ENCODE measurements at regions not wholly inside any gene's neighbourhood (a gene's known extent, or its start where the extent isn't known, plus 50 kb on each side); places are given as distances from the start of the nearest gene placed in this dataset.

- Histone ChIP-seq H3K9me3 (ENCODE audit: low read length) (no peaks in the 10 kb centered on the region), H3K4me2 (ENCODE audit: low read length) (no peak overlapping the region), H3F3A (ENCODE audit: insufficient read depth, low read length, poor library complexity, severe bottlenecking) (no peaks in the 10 kb centered on the region), H4K20me1 (ENCODE audit: insufficient read depth) (no peaks in the 10 kb centered on the region), H3K27me3 (ENCODE audit: insufficient read depth, low read depth, low read length) (no peaks in the 10 kb centered on the region), H3K36me3 (ENCODE audit: insufficient read depth, low read length) (no peaks in the 10 kb centered on the region), H3K4me3 (ENCODE audit: low read length) (no peak overlapping the region), H2AFZ (ENCODE audit: low read depth, low read length) (no peak overlapping the region), H3K9me2 (ENCODE audit: insufficient read depth, low read length) (no peaks in the 10 kb centered on the region), H3K79me2 (replicated peaks; ENCODE audit: insufficient read depth, low read length) (no peaks in the 10 kb centered on the region), H3K27ac (ENCODE audit: low read length) (no peak overlapping the region), H3K9ac (ENCODE audit: low read length) (no peak overlapping the region)
- TF ChIP-seq EZH2 (IDR thresholded peaks at IDR 0.05; ENCODE audit: borderline replicate concordance, insufficient read depth, low read length, poor library complexity, severe bottlenecking) (no peak), EP300 (conservative IDR thresholded peaks at IDR 0.05; ENCODE audit: poor library complexity, severe bottlenecking) (no peak), TAF1 (IDR thresholded peaks at IDR 0.05; ENCODE audit: low read depth) (no peak), SMC3 (conservative IDR thresholded peaks at IDR 0.05; ENCODE audit: poor library complexity) (no peak), POLR2AphosphoS5 (IDR thresholded peaks at IDR 0.05) (no peak), RAD21 (conservative IDR thresholded peaks at IDR 0.05) (no peak), MXI1 (conservative IDR thresholded peaks at IDR 0.05; ENCODE audit: poor library complexity, severe bottlenecking) (no peak)
- TF ChIP-seq, protein P1, sequence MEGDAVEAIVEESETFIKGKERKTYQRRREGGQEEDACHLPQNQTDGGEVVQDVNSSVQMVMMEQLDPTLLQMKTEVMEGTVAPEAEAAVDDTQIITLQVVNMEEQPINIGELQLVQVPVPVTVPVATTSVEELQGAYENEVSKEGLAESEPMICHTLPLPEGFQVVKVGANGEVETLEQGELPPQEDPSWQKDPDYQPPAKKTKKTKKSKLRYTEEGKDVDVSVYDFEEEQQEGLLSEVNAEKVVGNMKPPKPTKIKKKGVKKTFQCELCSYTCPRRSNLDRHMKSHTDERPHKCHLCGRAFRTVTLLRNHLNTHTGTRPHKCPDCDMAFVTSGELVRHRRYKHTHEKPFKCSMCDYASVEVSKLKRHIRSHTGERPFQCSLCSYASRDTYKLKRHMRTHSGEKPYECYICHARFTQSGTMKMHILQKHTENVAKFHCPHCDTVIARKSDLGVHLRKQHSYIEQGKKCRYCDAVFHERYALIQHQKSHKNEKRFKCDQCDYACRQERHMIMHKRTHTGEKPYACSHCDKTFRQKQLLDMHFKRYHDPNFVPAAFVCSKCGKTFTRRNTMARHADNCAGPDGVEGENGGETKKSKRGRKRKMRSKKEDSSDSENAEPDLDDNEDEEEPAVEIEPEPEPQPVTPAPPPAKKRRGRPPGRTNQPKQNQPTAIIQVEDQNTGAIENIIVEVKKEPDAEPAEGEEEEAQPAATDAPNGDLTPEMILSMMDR (IDR thresholded peaks at IDR 0.05; ENCODE audit: poor library complexity, severe bottlenecking): no peak
- TF ChIP-seq, protein P2, sequence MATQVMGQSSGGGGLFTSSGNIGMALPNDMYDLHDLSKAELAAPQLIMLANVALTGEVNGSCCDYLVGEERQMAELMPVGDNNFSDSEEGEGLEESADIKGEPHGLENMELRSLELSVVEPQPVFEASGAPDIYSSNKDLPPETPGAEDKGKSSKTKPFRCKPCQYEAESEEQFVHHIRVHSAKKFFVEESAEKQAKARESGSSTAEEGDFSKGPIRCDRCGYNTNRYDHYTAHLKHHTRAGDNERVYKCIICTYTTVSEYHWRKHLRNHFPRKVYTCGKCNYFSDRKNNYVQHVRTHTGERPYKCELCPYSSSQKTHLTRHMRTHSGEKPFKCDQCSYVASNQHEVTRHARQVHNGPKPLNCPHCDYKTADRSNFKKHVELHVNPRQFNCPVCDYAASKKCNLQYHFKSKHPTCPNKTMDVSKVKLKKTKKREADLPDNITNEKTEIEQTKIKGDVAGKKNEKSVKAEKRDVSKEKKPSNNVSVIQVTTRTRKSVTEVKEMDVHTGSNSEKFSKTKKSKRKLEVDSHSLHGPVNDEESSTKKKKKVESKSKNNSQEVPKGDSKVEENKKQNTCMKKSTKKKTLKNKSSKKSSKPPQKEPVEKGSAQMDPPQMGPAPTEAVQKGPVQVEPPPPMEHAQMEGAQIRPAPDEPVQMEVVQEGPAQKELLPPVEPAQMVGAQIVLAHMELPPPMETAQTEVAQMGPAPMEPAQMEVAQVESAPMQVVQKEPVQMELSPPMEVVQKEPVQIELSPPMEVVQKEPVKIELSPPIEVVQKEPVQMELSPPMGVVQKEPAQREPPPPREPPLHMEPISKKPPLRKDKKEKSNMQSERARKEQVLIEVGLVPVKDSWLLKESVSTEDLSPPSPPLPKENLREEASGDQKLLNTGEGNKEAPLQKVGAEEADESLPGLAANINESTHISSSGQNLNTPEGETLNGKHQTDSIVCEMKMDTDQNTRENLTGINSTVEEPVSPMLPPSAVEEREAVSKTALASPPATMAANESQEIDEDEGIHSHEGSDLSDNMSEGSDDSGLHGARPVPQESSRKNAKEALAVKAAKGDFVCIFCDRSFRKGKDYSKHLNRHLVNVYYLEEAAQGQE (IDR thresholded peaks at IDR 0.05; ENCODE audit: borderline replicate concordance): no peak
Measured at GRCh38 chr3:94654096-94654495, 591.2 kb downstream of the NSUN3 start.

- Histone ChIP-seq H3K79me2 (replicated peaks; ENCODE audit: insufficient read depth, low read length) (no peaks in the 10 kb centered on the region), H3K9me2 (ENCODE audit: insufficient read depth, low read length) (no peaks in the 10 kb centered on the region), H3F3A (ENCODE audit: insufficient read depth, low read length, poor library complexity, severe bottlenecking) (no peaks in the 10 kb centered on the region), H3K4me3 (ENCODE audit: low read length) (no peak overlapping the region), H3K36me3 (ENCODE audit: insufficient read depth, low read length) (no peaks in the 10 kb centered on the region), H4K20me1 (ENCODE audit: insufficient read depth) (no peaks in the 10 kb centered on the region), H3K27me3 (ENCODE audit: insufficient read depth, low read depth, low read length) (no peaks in the 10 kb centered on the region), H2AFZ (ENCODE audit: low read depth, low read length) (no peak overlapping the region), H3K9ac (ENCODE audit: low read length) (no peak overlapping the region), H3K4me2 (ENCODE audit: low read length) (no peak overlapping the region), H3K27ac (ENCODE audit: low read length) (no peak overlapping the region), H3K9me3 (ENCODE audit: low read length) (no peaks in the 10 kb centered on the region)
- TF ChIP-seq RAD21 (conservative IDR thresholded peaks at IDR 0.05) (no peak), MXI1 (conservative IDR thresholded peaks at IDR 0.05; ENCODE audit: poor library complexity, severe bottlenecking) (no peak), POLR2AphosphoS5 (IDR thresholded peaks at IDR 0.05) (no peak), SMC3 (conservative IDR thresholded peaks at IDR 0.05; ENCODE audit: poor library complexity) (no peak)
- TF ChIP-seq, protein P2 (IDR thresholded peaks at IDR 0.05; ENCODE audit: borderline replicate concordance): no peak
- TF ChIP-seq, protein P1 (IDR thresholded peaks at IDR 0.05; ENCODE audit: poor library complexity, severe bottlenecking): no peak
Measured at GRCh38 chr3:94665922-94666321, 603.1 kb downstream of the NSUN3 start.
